GM19239 (cell line): ENCODE measurements at regions not wholly inside any gene's neighbourhood (a gene's known extent, or its start where the extent isn't known, plus 50 kb on each side); places are given as distances from the start of the nearest gene placed in this dataset.

ENCODE experiments used
- DNase-seq: peaks from one replicate; pipeline ENCODE4 v3.0.0; 2011; ENCODE audit warnings: low spot score; ENCODE audit not compliant: insufficient read length
- FAIRE-seq: peaks from 2 replicates; lab custom pipeline; 2011; peaks lifted over from hg19 to GRCh38; lab: Jason Lieb, UNC

DNA sequence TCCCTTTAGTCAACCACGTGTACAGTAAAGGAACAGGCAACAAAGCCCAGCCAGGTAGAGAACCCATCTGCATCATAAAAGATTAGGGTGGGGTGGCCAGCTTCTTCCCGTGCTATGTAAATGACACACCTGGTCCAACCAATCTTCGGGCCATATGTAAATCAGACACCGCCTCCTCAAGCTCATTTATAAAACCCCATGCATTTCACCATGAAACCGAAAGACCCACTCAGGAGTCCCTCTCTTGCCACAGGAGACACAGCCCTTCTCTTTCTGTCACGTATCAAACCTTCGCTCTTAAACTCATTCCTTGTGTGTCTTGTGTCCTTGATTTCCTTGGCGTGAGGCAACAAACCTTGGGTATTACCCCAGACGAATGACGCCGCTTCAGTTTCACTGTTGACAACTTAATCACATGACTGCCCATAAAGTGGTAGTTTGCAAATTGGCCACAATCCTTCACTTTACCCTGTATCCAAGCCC, 59.8 kb upstream of the TBPL2 start:
- DNase-seq (no peak), FAIRE-seq (no peak)

DNA sequence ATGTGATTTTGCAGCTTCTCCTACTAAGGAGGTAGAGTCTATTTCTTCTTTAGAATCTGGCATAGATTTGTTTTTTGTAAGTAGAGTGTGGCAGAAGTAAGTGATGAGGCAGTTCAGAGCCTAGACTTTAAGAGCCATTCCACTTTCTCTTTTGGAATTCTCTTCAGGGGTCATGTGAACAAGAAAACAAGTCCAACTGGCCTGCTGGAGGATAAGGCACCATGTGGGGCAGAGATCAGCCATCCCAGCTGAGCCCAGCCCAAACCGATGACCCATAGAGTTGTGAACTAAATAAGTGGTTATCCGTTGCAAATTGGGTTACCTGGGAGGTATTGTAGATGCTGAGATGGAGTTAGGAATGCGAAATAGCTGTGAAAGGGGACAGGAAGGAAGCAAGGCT, 60.3 kb upstream of the TBPL2 start:
- no peak for DNase-seq
- no peak for FAIRE-seq

DNA sequence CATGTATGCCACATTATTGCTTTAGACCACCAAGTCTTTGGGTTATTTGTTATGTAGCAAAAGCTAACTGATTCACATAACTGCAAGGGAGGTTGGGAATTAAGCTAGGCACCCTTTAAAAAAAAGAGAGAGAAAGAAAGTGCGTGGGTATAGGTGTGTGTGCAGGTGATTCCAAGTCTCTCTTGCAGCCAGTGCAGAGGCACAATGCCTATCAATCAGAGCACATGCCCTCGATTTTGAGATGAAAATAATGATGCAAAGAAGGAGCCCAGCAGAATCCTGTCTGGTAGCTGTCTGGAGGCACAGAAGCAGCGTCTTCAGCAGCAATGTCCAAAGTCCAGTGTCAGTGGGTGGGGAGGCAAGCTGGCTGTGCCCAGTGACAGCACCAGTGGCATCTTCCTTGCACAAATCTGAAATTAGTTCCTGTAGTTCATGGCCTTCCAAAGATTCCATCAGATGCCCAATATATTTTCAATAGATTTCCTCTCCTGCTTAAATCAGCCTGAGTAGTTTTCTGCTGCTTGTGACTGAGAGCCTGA, 62.4 kb upstream of the TBPL2 start:
- FAIRE-seq, result no peak

DNA sequence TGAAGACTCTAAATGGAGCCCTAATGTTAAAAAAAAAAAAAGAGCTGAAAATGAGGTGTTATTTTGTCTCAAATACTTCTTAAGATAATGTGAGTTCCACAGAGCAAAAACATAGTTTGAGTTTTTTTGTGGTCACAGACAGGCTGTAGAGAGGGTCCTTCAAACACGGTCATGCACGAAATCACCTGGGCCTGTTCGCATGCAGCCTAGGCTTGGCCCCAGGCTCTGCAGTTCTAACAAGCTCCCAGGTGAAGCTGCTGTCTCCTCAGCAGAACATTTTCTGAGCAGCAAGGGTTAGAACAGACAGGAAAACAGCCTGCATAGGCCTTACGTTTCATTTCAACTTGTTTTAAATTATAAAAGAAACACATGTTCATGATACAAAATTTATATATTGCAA, 65.4 kb upstream of the TBPL2 start:
- no peak for DNase-seq
- FAIRE-seq, result no peak

More for the DNA sequence above, 62.4 kb upstream of the TBPL2 start:
- no peak for DNase-seq

DNA sequence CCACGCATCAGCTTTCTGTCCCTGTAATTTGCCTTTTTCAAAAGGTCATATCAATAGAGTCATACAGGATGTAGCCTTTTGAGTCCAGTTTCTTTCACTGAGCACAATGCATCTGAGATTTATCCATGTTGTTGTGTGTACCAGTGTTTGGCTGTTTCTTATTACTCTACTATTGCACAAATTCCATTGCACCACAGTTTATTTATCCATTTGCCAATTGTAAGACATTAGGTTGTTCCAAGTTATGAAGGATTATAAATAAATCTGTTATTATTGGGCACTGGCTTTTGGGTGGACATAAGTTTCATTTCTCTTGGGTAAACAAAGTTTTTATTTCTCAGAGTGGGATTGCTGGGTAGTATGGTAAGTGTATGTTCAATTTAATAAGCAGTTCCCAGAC, 68.3 kb upstream of the TBPL2 start:
- DNase-seq (no peak), FAIRE-seq (no peak)

DNA sequence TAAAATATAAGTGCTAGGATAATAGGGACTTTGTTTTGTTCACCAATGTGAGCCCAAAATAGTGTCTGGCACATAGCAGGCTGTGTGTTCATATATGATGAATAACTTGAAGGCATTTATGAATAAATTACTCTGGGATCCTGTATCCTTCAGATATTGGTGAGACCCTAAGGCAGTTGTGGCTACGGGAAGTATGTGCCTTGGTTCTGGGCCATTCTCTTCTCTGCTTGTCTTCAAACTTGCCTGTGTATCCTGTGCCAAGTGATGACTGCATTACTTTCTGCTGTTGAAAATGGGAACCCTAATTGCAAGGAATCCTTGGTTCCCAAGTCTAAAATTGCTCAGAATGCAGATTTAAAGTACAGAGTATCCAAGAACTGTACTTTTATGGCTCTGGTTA, 67.6 kb upstream of the KTN1 start:
- FAIRE-seq, result no peak
- no peak for DNase-seq

DNA sequence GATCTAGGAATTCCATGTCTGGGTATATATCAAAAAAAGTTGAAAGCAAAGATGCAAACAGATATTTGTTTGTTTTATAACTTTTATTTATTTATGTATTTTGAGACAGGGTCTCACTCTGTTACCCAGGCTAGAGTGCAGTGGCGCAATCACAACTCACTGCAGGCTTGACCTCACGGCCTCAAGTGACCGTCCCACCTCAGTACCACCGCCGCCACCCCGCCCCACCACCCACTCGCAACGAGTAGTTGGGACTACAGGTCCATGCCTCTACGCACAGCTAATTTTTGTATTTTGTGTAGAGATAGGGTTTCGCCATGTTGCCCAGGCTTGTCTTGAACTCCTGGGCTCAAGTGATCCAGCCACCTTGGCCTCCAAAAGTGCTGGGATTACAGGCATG, 66.5 kb upstream of the KTN1 start:
- DNase-seq (no peak), FAIRE-seq (no peak)

DNA sequence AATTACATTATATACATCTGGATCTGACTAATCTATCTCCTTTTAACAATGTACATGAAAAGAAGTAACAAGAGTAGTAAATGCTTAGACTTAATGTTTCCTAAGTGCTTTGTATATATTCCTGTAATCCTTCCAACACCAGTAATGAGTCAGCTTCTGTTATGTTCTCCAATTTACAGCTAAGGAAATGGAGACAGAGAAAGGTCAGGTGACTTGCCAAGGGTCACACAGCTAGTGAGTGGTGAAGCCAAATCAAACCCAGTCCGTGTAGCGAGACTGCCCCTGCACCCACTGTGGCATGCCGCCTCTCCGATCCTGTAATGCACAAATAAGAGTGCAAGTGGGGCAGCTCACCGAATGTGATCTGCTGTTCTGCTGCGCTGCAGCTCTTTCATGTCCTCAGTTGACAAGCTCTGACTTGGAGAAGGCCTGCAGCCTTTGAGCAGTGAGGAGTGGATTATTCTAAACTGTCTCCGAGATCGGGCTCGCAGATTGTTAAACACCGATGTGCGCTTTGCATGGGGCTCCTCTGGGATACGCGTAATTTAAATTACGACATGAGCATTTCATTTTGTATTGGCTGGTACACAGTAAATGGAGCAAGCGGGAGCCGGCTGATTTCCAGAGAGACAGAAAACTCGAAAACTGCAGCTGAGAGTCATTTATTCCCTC, 65.1 kb upstream of the KTN1 start:
- DNase-seq, result no peak
- no peak for FAIRE-seq

DNA sequence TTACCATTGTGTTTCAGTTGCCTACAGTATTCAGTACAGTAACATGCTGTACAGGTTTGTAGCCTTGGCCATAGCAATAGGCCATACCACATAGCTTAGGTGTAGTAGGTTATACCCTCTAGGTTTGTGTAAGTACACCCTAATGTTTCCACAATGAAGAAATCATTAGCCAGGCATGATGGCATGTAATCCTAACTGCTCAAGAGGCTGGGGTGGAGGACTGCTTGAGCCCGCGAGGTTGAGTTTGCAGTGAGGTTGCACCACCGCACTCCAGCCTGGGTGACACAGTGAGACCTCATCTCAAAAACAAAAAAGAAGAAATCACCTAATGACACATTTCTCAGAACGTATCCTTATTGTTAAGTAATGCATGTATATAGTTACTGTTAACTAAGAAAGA, 63.2 kb upstream of the KTN1 start:
- FAIRE-seq (no peak), DNase-seq (no peak)

DNA sequence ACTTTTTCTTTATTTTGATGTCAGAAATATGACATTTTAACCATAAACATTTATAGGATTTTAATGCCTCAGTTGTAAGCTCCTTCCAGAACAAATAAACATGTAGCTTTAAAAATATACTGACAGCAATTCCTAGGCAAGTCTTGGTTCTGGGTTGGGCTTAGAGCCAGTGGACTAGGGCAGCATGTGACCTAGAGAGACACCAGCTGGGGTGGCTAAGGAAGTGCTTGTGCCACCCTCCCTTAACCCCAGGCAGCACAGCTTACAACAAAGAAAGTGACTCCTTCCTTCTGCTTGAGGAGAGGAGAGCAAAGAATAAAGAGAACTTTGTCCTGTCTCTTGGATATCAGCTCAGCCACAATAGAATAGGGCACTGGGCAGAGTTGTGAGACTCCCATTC, 61.6 kb upstream of the KTN1 start:
- DNase-seq, result no peak

DNA sequence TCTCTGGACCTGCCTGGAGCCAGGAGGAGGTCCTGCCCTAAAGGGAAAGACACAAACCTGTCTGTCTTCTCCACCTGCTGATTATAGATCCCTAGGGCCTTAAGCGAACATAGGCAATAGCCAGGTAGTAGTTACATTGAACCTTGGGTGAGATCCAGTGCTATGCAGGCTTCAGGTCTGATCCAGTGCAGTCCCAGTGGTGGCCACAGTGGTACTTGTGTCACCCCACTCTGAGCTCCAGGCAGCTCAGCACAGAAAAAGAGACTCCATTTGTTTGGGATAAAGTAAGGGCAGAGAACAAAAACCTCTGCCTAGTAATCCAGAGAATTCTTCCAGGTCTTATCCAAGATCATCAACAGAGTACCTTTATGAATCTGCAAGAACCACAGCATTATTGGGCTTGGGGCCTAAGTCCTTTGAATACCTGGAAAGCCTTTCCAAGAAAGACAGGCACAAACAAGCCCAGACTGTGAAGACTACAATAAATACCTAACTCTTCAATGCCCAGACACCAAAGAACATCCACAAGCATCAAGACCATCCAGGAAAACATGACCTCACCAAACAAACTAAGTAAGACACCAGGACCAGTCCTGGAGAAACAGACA, 60.4 kb upstream of the KTN1 start:
- no peak for FAIRE-seq
- DNase-seq, result no peak

More for the DNA sequence above, 61.6 kb upstream of the KTN1 start:
- no peak for FAIRE-seq

DNA sequence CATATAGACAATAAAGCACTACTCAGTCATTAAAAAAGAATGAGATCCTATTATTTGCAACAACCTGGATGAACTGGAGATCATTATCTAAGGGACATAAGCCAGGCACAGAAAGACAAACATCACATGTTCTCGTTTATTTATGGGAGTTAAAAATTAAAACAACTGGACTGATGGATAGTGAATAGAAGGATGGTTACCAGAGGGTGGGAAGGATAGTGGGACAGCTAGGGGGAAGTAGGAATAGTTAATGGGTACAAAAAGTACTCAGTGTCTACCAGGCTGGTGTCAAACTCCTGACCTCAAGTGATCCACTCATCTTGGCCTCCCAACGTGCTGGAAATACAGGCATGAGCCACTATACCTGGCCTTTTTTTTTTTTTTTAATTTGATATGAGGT, 56.7 kb upstream of the KTN1 start:
- FAIRE-seq, result peak; percentile 26
- DNase-seq, result no peak
